ENCODE measurements at regions not wholly inside any gene's neighbourhood (a gene's known extent, or its start where the extent isn't known, plus 50 kb on each side); places are given as distances from the start of the nearest gene placed in this dataset.

DNA sequence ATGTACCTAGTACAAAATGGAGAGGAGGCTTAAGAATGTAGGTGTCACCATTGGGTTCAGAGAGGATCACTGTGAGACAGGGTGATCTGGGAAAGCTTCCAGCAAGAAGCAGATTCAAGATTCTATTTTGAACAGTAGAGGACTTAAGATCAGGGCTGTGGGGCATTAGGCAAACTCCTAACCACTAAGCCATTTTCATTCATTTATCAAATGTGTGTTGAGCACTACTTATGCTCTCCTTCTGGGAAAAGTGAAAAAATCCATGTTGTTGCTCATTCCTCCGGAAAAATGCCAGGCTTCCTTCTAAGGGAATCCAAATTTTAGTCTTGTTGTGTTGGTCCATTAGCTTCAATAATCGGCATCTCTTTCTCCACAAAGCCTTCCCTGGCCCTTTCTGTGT, 163.4 kb downstream of the NUAK1 start:
- DNase-seq: no peak

DNA sequence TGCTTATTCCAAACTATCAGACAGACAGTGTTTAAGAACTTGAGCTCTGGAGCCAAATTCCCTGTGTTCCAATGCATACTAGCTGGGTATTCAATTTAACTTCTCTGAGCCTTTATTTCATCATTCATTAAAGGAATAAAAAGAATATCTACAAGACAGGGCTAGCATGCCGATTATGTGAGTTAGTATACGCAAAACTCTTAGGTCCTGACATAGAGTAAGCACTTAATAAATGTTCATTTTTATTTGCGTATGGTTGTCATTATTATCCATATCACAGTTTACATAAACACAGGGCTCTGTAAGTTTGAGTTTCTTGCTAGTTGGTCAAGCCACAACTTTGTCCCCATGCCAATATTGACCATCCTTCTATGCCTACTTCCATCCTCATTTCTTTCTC, 161.5 kb downstream of the NUAK1 start:
- no peak for DNase-seq

DNA sequence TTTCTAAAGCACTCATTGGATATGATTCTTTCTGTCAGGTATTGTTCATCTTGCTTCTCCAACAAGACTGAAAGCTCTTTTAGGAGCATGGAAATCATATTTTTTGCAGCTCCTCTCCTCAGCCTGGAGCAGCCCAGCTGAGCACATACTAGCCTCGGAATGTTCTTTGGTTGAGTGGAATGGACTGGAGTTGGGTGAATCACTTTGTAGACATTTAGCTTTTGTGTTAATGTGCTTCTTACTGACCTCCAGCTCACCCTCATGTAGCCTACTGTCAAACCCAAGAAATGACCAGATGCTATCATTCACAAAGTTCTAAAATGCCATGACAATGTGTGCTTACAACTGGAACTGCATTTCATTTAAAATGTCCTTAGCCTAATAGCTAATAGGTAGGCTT, 161.1 kb downstream of the NUAK1 start:
- DNase-seq: no peak

DNA sequence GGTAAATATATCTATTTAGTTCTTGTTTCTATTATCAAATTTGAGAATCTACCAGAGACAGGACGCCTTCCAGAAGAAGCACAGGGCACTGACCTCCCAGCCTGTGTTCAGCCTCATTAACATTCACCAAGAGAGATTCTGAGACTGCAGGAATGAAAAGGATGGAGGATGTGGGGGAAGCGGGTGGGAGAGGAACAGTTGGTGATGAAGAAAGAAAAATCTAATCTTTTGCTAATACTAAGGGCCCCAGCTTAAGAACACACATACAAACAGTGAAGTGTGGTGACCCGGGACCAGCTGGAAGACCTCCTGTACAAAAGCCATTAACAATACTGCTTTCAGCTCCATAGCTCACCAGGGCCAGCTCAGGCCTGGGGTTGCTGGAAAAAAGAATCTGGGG, 160.5 kb downstream of the NUAK1 start:
- DNase-seq: no peak

DNA sequence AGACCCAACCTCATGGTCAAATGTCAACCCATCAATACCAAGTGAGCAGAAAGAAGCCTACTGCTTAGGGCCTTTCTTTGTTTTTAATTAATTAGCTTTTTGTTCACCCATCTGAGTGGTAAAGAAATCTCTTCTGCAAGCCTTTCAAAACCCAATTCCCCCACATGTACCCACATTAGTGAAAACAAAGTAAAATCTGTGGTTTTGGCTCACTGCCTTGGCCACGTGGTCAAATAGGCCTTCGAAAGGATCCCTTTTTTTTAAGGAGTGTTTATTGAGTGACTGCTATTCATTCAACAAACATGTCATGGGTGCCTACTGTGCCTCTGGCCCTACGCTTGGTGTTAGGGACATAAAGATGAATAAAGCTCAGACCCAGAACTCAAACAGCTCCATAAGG, 160.1 kb downstream of the NUAK1 start:
- no peak for DNase-seq

DNA sequence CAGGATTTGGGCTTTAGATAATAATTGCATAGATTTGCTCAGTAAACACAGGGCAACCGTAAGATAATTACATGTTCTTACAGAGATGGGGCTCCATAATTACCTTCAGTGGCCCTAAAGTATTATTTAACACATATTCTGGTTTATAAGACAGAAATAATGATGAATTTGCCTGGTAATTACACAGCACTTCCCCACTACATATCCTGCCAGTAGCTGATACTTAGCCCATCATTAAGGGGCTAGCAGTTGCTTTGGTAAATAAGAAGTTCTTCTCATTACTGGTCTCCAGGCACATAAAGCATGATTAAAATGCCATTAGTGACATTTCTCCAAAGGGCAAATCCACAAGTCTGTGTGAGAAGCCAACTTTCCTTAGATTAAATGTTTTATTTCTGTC, 158.7 kb downstream of the NUAK1 start:
- peak in 2 of 3 experiments; percentile 79 to 95 for DNase-seq

DNA sequence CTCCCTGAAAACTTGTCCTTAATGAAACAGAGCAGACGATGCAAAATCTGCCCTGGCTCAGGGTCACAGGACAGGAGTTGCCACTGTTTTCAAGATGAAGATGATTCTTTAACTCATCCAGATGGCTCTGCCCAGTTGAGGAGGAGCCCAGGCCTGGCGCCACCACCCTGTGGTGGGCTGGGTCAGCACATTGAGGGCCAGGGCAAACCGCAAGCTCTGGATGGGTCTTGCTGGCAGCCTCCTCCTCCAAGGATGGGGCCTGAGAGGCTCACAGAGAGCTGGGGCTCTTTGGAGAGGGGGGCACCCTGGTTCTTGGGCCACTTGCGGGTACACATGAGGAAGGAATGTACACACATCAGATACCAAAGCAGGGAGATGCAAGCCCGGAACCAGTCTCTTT, 158.2 kb downstream of the NUAK1 start:
- DNase-seq: no peak

DNA sequence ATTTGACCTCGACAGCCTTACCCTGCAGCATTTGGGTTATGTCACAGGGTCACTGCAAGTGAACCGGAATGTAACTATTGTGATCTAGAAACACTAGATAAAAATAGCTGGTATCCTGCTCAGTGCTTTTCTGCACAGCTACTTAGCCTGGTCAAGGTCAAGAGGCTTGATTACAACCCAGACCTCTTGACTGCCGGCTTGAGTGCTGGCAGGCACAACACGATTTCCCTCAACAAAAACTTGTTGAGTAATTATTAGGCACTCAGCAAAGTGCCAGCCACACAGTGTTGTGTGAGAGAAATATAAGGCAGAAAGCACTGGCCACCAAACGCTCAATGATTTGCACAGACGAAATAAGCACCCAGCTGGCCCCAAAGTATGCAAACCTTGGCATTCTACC, 156.7 kb downstream of the NUAK1 start:
- peak; percentile 27 to 88 (median 51) for DNase-seq

DNA sequence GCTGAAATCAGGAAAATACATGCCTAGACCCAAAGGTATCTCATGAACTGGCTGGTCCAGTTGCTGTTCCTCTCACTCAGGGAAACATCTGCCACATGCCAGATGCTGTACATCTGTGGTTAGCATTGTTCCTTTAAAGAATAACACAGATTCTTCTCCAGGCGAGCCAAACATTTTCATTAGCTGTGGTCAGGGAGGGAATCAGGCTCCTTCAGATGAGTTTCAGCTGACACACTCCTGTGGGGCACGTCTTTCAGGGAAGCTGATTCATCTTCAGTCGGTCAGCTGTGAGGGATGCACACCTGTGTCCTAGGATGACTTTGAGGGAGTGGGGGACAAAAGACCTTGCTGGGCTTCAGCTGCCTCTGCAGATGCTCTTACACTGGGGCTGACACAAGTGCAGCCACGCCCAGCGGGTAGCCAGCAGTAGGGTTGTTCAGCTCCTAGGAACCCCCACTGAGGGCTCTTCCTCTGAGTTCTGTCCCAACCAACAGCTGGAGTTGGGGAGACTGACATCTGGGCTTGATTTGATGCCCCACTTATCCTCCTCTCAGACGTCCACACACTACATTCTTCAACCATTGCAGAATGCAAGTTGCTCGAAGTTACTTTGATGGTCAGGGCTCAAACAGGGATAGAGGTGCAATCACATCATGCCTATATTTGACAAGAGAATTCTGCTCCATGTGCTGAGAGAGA, 155.0 kb downstream of the NUAK1 start:
- DNase-seq: no peak

DNA sequence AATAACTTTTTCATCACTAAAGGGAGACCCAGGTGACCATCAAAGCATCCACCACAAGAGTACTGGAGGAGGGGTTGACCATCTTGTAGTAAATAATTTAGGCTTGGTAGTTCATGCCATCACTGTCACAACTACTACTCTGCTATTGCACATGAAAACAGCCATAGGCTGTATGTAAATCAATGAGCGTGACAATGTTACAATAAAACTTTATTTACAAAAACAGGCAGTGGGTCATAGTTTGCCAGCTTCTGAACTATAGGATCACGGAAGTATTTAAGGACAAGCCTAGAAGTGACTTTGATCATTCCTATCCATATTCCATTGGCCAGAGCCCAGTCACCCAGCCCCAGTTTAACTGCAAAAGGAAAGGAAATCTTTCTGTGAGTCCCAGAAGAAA, 153.4 kb downstream of the NUAK1 start:
- DNase-seq: no peak

DNA sequence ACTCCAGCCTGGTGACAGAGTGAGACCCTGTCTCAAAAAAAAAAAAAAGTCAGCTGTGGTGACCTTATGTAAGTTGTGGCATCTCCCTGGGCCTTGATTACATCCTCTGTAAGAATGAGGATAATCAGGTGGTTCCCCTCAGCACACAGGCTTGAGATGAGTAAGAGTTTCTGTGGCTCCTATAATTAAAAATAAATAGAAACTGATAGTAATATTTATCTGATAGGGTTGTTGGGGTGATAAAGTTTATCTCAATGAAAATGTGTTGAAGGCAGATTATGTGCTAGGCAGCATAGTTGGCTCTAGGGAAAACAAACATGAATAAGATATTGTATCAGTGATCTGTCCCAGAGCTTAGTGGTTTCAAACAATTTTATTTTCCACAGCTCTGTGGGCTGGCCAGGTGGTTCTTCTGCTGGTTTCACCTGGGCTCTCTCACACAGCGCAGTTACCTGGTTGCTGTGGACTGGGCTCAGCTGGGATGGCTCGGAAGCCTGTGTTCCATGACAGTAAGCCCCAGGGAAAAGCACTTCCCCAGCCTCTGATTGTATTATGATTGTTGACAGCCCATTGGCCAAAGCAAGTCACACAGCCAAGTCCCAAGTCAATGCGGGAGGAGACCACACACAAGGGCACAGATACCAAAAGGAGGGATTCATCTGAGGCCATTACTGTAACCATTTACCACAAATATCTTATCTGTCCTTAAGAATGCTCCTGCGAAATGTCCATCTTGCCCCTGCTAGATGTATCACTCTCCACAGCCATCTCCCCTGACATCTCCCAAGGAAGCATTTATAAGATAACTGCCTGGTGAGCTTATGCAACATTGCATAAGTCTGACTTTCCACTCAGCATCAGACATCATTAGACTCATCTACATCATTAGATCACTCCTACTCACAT, 151.7 kb downstream of the NUAK1 start:
- no peak for DNase-seq

DNA sequence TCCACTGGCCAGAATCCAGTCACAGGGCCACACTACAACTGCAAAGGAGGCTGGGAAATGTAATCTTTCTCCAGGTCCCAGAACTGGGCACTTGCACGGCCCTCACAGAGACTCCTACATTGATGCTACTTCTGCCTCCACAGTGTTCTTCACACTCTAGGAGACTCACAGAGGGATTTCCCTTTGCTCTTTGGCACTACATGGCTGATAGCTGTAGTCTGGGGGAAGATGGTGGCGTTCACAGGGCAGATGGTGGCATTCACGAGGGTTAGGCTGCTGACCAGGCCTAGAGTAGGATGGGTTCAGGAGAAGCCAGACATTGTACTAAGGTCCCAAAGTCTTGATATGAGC, 151.1 kb downstream of the NUAK1 start:
- DNase-seq: no peak

DNA sequence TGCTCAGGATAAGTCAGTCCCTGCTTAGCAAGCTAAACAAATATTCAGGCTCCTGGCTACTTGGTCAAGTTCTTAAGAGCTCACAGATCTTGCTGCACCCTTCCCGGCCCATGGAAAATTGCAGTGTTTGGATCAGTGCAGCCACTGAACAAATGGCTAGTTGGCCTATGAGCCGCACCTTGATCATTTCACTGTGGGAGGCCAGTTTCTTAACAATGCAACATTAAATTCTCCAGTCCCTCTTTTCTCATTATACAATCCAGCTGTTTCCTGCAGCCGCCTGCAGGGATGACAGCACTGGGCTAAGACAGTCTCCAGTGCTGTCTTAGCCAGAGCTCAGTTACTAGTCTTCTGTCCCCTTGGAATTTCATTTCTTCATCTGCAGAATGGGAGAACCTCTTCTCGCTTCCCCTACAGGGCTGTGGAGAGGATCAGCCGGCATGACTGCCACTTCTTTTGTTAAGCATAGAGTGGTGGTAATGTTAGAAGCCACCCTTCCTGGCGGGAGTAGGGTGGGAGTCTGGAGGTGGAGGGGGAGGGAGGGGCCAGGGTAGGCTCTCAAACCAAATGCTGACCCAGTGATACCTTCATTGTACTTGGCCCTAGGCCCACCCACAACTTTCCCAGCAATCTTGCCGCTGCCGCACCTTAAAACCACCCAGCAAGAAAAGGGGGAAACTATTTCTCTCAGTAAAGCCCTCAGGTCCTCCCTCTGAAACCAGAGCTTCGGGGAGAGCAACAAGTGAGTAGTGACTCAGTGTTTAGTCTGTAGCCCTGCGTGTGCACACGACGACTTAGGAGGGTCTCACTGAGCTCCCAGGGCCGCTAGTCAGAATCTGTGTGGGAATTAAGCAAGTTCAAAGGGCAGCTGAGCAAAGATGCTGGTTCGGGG, 145.7 kb downstream of the NUAK1 start:
- DNase-seq: no peak

DNA sequence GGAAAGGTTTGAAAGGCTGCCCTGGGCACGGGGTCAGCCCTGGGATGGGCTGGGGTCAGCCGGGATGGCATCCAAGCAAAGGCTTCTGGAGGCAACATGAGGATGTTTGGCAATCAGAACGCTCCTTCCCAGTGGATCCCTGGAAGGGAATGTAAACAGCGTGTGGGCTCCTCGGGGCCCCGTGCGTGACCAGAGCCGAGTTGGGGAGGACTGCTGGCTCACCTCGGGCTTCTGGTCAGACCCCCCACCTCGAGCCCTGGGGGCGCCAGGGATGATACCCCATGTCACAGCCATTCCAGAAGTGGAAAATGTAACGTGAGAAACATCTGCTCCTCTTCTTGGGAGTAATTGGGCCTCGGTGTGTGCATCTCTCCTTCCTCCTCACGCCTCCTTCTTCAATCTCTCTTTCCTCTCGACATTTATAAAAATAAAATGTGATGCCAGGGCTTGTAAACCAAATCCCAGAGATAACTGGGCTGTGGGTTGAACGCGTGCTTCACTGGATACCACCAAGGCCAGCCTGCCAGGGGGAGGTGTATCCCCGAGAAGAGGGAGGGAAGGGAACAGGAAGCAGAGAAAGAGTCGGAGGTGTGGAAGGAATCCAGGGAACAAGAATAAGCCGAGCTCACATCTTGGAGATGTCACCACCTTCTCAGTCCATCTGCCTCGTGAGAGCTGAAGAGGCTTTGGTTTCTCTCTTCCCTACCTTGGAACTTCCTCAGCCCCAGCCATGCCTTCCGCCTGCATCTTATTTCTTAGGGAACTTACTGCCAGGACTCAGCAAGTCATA, 144.8 kb downstream of the NUAK1 start:
- DNase-seq: no peak

DNA sequence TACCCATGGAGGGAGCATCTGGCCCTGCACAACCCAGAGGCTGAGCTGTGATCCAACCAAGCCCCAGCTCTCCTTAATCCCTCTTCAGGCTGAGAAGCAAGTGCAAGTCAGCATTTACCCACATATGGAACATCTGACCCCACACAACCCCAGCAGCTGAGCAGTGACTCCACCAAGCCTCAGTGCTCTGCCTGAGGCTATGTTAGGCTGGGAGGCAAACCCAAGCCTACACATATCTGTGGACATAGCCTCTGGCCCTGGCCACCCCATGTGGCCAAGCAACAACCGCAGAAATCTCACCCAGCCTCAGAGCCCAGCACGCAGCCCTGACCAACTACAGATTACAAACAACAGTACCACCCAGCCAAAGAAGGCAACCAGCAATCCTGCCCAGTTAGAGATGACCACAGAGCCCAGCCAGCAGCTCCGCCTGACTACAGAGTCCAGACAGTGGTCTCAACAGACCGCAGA, 142.8 kb downstream of the NUAK1 start:
- no peak for DNase-seq

DNA sequence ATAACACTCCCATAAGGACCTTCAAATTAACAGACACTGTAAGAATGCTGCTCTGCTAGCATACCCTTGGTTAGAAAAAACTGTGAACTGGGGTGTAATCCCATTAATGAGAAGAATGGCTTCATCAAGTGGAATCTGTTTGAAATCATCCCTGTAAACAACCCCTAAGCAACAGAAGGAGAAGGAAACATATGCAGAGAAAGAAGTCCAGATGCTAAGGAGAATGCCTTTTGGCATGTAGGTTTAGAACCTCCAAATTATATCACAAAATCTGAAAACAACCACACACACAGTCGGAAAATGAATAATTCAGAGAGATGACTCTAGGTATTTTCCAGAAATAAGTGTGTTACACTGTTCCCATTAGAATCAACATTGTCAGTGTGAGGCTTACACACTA, 140.2 kb downstream of the NUAK1 start:
- no peak for DNase-seq

DNA sequence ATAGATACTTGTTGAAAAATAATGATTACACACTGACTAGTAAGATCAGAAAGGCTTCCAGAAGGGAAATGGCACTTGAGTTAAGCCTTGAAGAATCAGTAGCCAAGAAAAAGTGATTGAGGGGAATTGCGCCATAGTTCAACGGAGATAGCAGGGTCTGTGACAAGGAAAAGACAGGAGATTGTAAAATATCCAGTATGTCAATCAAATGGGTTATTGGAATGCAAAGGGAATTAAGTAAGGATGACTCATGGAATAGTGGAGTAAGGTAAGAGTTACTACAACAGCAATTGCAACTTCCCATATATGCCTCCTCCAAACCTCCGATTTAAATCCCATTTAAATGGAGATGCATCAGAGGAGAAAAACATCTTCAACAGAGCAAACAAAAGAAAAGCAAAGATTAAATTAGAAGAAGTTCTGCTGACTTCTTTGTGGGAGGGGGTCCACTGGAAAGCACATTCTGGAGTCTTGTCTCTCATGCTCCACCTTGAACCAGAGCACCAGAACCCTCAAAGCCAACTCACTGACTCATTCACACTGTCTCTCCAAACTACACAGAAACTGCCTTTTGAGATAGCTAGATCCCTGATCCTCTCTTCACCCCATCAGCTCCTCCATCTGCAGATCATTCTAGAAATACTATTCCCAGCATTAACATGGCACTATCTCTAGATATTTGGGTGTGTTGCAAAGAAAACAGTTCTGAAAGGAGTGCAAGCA, 138.2 kb downstream of the NUAK1 start:
- DNase-seq: no peak

DNA sequence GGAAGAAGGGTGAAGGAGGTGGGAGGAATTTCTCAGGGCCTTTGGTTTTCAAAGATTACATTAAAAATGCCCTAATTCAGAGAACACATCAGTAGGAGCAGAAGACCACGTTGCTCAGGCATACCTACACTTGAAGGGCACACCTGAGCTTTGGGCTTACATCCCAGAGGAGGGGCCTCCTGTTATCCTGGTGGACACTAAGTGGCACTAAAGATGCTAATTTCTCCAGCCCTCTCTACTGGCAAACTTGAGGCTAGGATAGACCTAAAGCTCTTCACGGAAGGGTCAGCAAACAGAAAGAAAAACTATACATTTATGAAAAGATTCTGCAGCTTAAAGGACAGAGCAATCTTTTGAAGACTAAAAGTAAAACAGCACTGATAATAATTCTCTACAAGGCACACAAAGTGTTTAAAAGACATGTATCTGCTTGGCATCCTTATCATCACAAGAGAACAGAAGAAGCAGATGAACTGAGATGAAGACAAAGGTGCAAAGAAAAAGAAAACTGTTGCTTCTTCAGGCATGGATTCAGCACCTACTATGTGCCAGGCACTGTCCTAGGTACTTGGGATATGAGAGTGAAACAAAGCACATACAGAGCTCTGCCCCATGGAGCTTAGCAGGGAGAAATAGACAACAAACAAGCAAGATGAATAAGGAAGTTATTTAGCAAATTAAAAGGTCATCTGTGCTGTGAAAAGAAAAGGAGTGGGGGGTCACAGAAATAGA, 137.5 kb downstream of the NUAK1 start:
- DNase-seq: no peak

DNA sequence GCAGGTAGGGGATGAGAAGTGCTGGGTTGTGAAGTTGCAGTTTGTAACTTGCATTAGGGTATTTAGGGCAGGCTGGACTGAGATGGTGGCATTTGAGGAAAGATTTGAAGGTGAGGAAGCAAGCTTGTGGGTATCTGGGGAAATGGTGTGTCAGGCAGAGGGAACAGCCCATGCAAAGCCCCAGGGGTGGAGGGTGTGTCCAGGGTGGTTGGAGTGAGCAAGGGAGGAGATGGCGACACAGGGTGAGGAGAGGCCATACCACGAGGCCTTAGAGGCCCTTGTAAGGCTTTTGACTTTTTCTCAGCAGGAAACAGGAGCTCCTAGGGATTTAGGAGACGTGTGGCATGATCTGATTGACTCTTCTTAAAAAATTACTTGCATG, 136.9 kb downstream of the NUAK1 start:
- no peak for DNase-seq

DNA sequence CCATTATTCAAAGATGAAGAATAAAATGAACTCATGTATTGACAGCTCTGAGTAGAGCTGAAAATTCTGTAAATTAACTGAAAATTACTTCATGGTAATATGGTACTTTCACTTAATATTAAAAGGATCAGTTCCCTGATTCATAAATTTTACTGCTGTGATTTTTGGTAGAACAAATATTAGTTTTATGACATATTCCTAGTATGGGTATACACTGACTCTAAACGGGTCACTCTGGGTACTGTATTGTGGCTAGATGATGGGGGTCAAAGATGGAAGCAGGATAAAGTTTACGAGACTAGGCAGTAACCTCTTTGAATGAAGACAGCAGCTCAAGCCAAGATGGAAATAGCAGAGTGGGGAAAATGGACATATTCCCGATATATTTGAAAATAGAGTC, 135.5 kb downstream of the NUAK1 start:
- DNase-seq: no peak

DNA sequence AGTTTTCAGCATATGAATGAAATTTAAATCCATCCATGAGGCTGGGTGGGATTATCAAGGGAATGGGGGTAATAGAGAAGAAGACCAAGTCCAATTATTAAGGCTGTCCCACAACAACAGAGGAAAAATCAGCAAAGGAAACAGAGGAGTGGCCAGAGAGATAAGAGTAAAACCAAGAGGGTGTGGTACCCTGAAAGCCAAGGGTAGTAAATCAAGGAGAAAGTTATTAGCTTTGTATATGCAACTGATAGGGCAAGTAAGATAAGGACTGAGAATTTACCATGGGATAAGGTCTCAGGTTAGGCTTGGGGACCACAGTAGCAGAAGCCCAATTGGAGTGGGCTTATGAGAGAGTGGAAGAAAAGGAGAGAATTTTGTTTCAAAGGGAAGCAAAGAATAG, 134.5 kb downstream of the NUAK1 start:
- no peak for DNase-seq
